Activated CD8-positive, alpha-beta memory T cell treated with anti-CD3 and anti-CD28 coated beads, Interleukin-2, amount 10 ng/mL, durations not matched to agents 7 days and 5 days (primary cell): ENCODE measurements at regions not wholly inside any gene's neighbourhood (a gene's known extent, or its start where the extent isn't known, plus 50 kb on each side); places are given as distances from the start of the nearest gene placed in this dataset.

ENCODE experiments used
- ATAC-seq: fragments of 150-1000 bp; cut with Tn5 transposase; one replicate; pipeline ENCODE4 v1.10.0; 2021; ENCODE audit warnings: moderate library complexity
- CTCF ChIA-PET: fragments of 350-600 bp; sonication (Branson Sonifier 250); formaldehyde crosslinking; loops from one replicate; lab custom pipeline; 2021; ENCODE audit warnings: antibody characterized with exemption; lab: Charles Lee
- DNase-seq: peaks from one replicate; pipeline ENCODE4 v3.0.0-alpha.2; 2020
- H3K27ac Mint-ChIP-seq: one replicate; pipeline ENCODE4 v1.8.0; 2021; ENCODE audit warnings: mild to moderate bottlenecking, mixed read lengths
- H3K27me3 Mint-ChIP-seq: one replicate; pipeline ENCODE4 v1.8.0; 2021; ENCODE audit warnings: mixed read lengths
- H3K36me3 Mint-ChIP-seq: one replicate; pipeline ENCODE4 v1.8.0; 2021; ENCODE audit warnings: mild to moderate bottlenecking, mixed read lengths
- H3K4me1 Mint-ChIP-seq: one replicate; pipeline ENCODE4 v1.8.0; 2021; ENCODE audit warnings: mixed read lengths
- H3K4me3 Mint-ChIP-seq: one replicate; pipeline ENCODE4 v1.8.0; 2021; ENCODE audit warnings: mild to moderate bottlenecking, moderate library complexity, mixed read lengths
- H3K9me3 Mint-ChIP-seq: one replicate; pipeline ENCODE4 v1.8.0; 2022; ENCODE audit warnings: low read depth, mixed read lengths

GRCh38 chr22:48899523-48900326 lies 927.9 kb downstream of the BRD1 start:
- CTCF ChIA-PET = no interaction called here
- DNase-seq = no peak
- Mint-ChIP-seq H3K27me3 (no peaks in the 10 kb centered on the region), H3K9me3 (no peaks in the 10 kb centered on the region), H3K27ac (no peak overlapping the region), H3K4me1 (no peaks in the 10 kb centered on the region), H3K4me3 (no peak overlapping the region), H3K36me3 (no peaks in the 10 kb centered on the region)
- no peak for ATAC-seq

- no peaks in the 10 kb centered on the region for H3K27me3 Mint-ChIP-seq
- no peaks in the 10 kb centered on the region for H3K36me3 Mint-ChIP-seq
- CTCF ChIA-PET = no interaction called here
- H3K4me1 Mint-ChIP-seq = no peaks in the 10 kb centered on the region
- H3K9me3 Mint-ChIP-seq = no peaks in the 10 kb centered on the region
- no peak overlapping the region for H3K27ac Mint-ChIP-seq
- ATAC-seq = no peak
- DNase-seq = peak; percentile 18
- no peak overlapping the region for H3K4me3 Mint-ChIP-seq
Observed at GRCh38 chr22:48898524-48899250, 929.0 kb downstream of the BRD1 start.

- no peaks in the 10 kb centered on the region for H3K36me3 Mint-ChIP-seq
- ATAC-seq (no peak), DNase-seq (peak; percentile 7)
- H3K27ac Mint-ChIP-seq = no peak overlapping the region
- H3K27me3 Mint-ChIP-seq = no peaks in the 10 kb centered on the region
- CTCF ChIA-PET = no interaction called here
- no peak overlapping the region for H3K4me3 Mint-ChIP-seq
- H3K4me1 Mint-ChIP-seq = no peaks in the 10 kb centered on the region
- H3K9me3 Mint-ChIP-seq = no peaks in the 10 kb centered on the region
Observed at GRCh38 chr22:48897645-48898370, 929.9 kb downstream of the BRD1 start.

GRCh38 chr22:48896766-48897644 lies 930.7 kb downstream of the BRD1 start:
- H3K4me3 Mint-ChIP-seq = no peak overlapping the region
- CTCF ChIA-PET = no interaction called here
- no peak overlapping the region for H3K27ac Mint-ChIP-seq
- no peaks in the 10 kb centered on the region for H3K36me3 Mint-ChIP-seq
- peak; percentile 33 for DNase-seq
- no peaks in the 10 kb centered on the region for H3K27me3 Mint-ChIP-seq
- H3K9me3 Mint-ChIP-seq = no peaks in the 10 kb centered on the region
- no peak for ATAC-seq
- H3K4me1 Mint-ChIP-seq = no peaks in the 10 kb centered on the region

- ATAC-seq = no peak
- Mint-ChIP-seq H3K4me3 (no peak overlapping the region), H3K9me3 (no peaks in the 10 kb centered on the region), H3K27ac (no peak overlapping the region), H3K4me1 (no peaks in the 10 kb centered on the region), H3K36me3 (no peaks in the 10 kb centered on the region), H3K27me3 (no peaks in the 10 kb centered on the region)
- CTCF ChIA-PET = no interaction called here
- DNase-seq = peak; percentile 19
Observed at GRCh38 chr22:48895831-48896765, 931.6 kb downstream of the BRD1 start.

GRCh38 chr22:48895336-48895735 lies 932.3 kb downstream of the BRD1 start:
- Mint-ChIP-seq H3K9me3 (no peaks in the 10 kb centered on the region), H3K4me1 (no peaks in the 10 kb centered on the region), H3K4me3 (no peak overlapping the region), H3K27me3 (no peaks in the 10 kb centered on the region), H3K36me3 (no peaks in the 10 kb centered on the region), H3K27ac (no peak overlapping the region)
- DNase-seq = peak; percentile 8
- CTCF ChIA-PET = no interaction called here
- no peak for ATAC-seq

- Mint-ChIP-seq H3K27ac (no peak overlapping the region), H3K4me1 (no peaks in the 10 kb centered on the region), H3K36me3 (no peaks in the 10 kb centered on the region), H3K27me3 (no peaks in the 10 kb centered on the region), H3K4me3 (no peak overlapping the region), H3K9me3 (no peaks in the 10 kb centered on the region)
- DNase-seq (peak; percentile 9), ATAC-seq (no peak)
- CTCF ChIA-PET = no interaction called here
Observed at GRCh38 chr22:48894804-48895250, 932.8 kb downstream of the BRD1 start.

- H3K27me3 Mint-ChIP-seq = no peaks in the 10 kb centered on the region
- CTCF ChIA-PET = no interaction called here
- no peak overlapping the region for H3K4me3 Mint-ChIP-seq
- H3K4me1 Mint-ChIP-seq = no peaks in the 10 kb centered on the region
- no peak overlapping the region for H3K27ac Mint-ChIP-seq
- no peak for ATAC-seq
- H3K36me3 Mint-ChIP-seq = no peaks in the 10 kb centered on the region
- DNase-seq = peak; percentile 27
- H3K9me3 Mint-ChIP-seq = no peaks in the 10 kb centered on the region
Observed at GRCh38 chr22:48894064-48894671, 933.5 kb downstream of the BRD1 start.

GRCh38 chr22:48893288-48894063 lies 934.2 kb downstream of the BRD1 start:
- H3K9me3 Mint-ChIP-seq = no peaks in the 10 kb centered on the region
- CTCF ChIA-PET = no interaction called here
- no peak for ATAC-seq

GRCh38 chr22:48892578-48893287 lies 934.9 kb downstream of the BRD1 start:
- DNase-seq (peak; percentile 25), ATAC-seq (no peak)
- CTCF ChIA-PET = no interaction called here
- Mint-ChIP-seq H3K4me3 (no peak overlapping the region), H3K9me3 (no peaks in the 10 kb centered on the region), H3K27ac (no peak overlapping the region), H3K4me1 (no peaks in the 10 kb centered on the region), H3K36me3 (no peaks in the 10 kb centered on the region), H3K27me3 (no peaks in the 10 kb centered on the region)

More at GRCh38 chr22:48893288-48894063, 934.2 kb downstream of the BRD1 start:
- Mint-ChIP-seq H3K27me3 (no peaks in the 10 kb centered on the region), H3K4me1 (no peaks in the 10 kb centered on the region), H3K36me3 (no peaks in the 10 kb centered on the region), H3K4me3 (no peak overlapping the region), H3K27ac (no peak overlapping the region)
- DNase-seq = peak; percentile 19
